Neuronal stem cell (in vitro differentiated cells): ENCODE measurements at regions not wholly inside any gene's neighbourhood (a gene's known extent, or its start where the extent isn't known, plus 50 kb on each side); places are given as distances from the start of the nearest gene placed in this dataset.

Experiments
- DNase-seq: peaks from one replicate; pipeline ENCODE4 v3.0.0-alpha.2; 2013; ENCODE audit warnings: low spot score
- H2AFZ ChIP-seq: one replicate; pipeline ENCODE4 v1.6.1; 2013; ENCODE audit warnings: mild to moderate bottlenecking, low read length, inconsistent platforms
- H2AK5ac ChIP-seq: 2 replicates; pipeline ENCODE4 v1.6.1; 2013; ENCODE audit warnings: low read depth, mild to moderate bottlenecking, inconsistent platforms, low read length, moderate library complexity, mixed read lengths
- H2BK120ac ChIP-seq: 2 replicates; pipeline ENCODE4 v1.6.1; 2013; ENCODE audit warnings: low read depth, mild to moderate bottlenecking, inconsistent platforms, low read length, moderate library complexity, mixed read lengths
- H2BK12ac ChIP-seq: one replicate; pipeline ENCODE4 v1.6.1; 2013; ENCODE audit warnings: low read length, inconsistent platforms
- H2BK15ac ChIP-seq: 2 replicates; pipeline ENCODE4 v1.6.1; 2013; ENCODE audit warnings: mild to moderate bottlenecking, low read length, inconsistent platforms, mixed read lengths
- H2BK5ac ChIP-seq: one replicate; pipeline ENCODE4 v1.6.1; 2013; ENCODE audit warnings: inconsistent platforms, mild to moderate bottlenecking, low read length, moderate library complexity
- H3K14ac ChIP-seq: one replicate; pipeline ENCODE4 v1.6.1; 2013; ENCODE audit warnings: low read length, inconsistent platforms
- H3K18ac ChIP-seq: 2 replicates; pipeline ENCODE4 v1.6.1; 2013; ENCODE audit warnings: low read length, inconsistent platforms
- H3K23ac ChIP-seq: 2 replicates; pipeline ENCODE4 v1.6.1; 2013; ENCODE audit warnings: low read depth, mild to moderate bottlenecking, mixed read lengths, low read length, inconsistent platforms; ENCODE audit not compliant: poor library complexity
- H3K27ac ChIP-seq: replicated peaks from 3 replicates; pipeline ENCODE4 v1.5.1; 2013; ENCODE audit warnings: low read length, inconsistent platforms
- H3K27me3 ChIP-seq, 3 experiments: 2 replicates each; pipeline ENCODE4 v1.6.1; 2013; ENCODE audit warnings: low read length in 3 of 3, mild to moderate bottlenecking in 2 of 3, inconsistent platforms in 1 of 3, low read depth in 1 of 3, mixed read lengths in 1 of 3, moderate library complexity in 1 of 3; ENCODE audit not compliant: control insufficient read depth in 3 of 3, insufficient read depth in 3 of 3
- H3K36me3 ChIP-seq, 2 donors: replicated peaks in 1 of 2; 2 replicates each; pipeline ENCODE4 v1.6.1; 2013; ENCODE audit warnings: low read length in 2 of 2; ENCODE audit not compliant: control insufficient read depth in 2 of 2, insufficient read depth in 2 of 2
- H3K4ac ChIP-seq: 2 replicates; pipeline ENCODE4 v1.6.1; 2013; ENCODE audit warnings: inconsistent platforms, mild to moderate bottlenecking, low read length, moderate library complexity
- H3K4me1 ChIP-seq, 2 donors: 1 replicate in 1 of 2; 2 replicates in 1 of 2; pipeline ENCODE4 v1.6.1; 2013; ENCODE audit warnings: low read length in 2 of 2, low read depth in 1 of 2; ENCODE audit not compliant: control insufficient read depth in 2 of 2, insufficient read depth in 1 of 2
- H3K4me2 ChIP-seq: one replicate; pipeline ENCODE4 v1.6.1; 2013; ENCODE audit warnings: mild to moderate bottlenecking, low read length, inconsistent platforms; ENCODE audit not compliant: insufficient read depth, poor library complexity, severe bottlenecking
- H3K4me3 ChIP-seq, 2 donors: 2 replicates each; pipeline ENCODE4 v1.5.1; 2013; ENCODE audit warnings: low read length in 2 of 2, mild to moderate bottlenecking in 2 of 2, inconsistent platforms in 1 of 2, moderate library complexity in 1 of 2
- H3K79me1 ChIP-seq: one replicate; pipeline ENCODE4 v1.6.1; 2013; ENCODE audit warnings: low read depth, mild to moderate bottlenecking, inconsistent platforms, low read length, moderate library complexity
- H3K9ac ChIP-seq: one replicate; pipeline ENCODE4 v1.6.1; 2013; ENCODE audit warnings: mild to moderate bottlenecking, low read depth, low read length, inconsistent platforms; ENCODE audit not compliant: poor library complexity
- H3K9me3 ChIP-seq, 2 donors: replicated peaks in 1 of 2; 2 replicates each; pipeline versions ENCODE3 to v1.6.1; 2013; ENCODE audit warnings: low read length in 2 of 2, mild to moderate bottlenecking in 2 of 2, inconsistent platforms in 1 of 2, low read depth in 1 of 2, mixed read lengths in 1 of 2, moderate library complexity in 1 of 2; ENCODE audit not compliant: control insufficient read depth in 2 of 2, insufficient read depth in 1 of 2
- H4K8ac ChIP-seq: one replicate; pipeline ENCODE4 v1.6.1; 2013; ENCODE audit warnings: low read depth, mild to moderate bottlenecking, inconsistent platforms, low read length, moderate library complexity
- H4K91ac ChIP-seq: one replicate; pipeline ENCODE4 v1.6.1; 2013; ENCODE audit warnings: low read length, low read depth, mild to moderate bottlenecking, inconsistent platforms; ENCODE audit not compliant: poor library complexity
- WGBS, 2 donors: extraction: QIAGEN DNeasy Blood & Tissue Kit; methylation state at CpG; one replicate each; pipeline ENCODE4 v1.1.7; 2013; ENCODE audit warnings: missing lambda C conversion rate in 2 of 2, mixed read lengths in 1 of 2; ENCODE audit not compliant: insufficient read length in 2 of 2, insufficient replicate concordance in 1 of 2; ENCODE audit errors: extremely low coverage in 2 of 2; 5-methylcytosine and 5-hydroxymethylcytosine counted together

DNA sequence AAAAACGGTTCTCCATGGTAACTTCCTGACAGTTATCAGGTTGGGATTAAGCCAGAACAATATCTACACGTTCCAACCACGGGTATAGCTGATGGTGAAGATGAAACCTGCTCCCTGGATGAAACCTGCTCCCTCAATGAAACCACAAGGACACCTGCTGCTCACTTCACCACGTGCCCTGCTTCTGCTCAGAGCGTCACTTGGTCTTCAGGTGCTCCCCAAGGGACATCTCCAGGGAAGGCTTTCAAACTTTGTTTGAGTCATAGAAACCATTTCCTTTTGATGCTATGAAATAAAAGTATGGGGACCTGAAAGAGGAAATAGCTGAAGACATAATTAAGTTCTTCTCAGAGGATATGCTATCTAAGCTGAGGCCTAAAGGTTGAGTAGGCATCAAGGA is 242.4 kb downstream of the MED10 start:
- Histone ChIP-seq H2BK15ac (no peak overlapping the region), H3K9ac (no peak overlapping the region), H2BK12ac (no peak overlapping the region), H2BK120ac (no peak overlapping the region), H2BK5ac (no peak overlapping the region), H3K14ac (no peak overlapping the region), H4K91ac (no peak overlapping the region), H3K36me3 (no peaks in the 10 kb centered on the region), H2AFZ (no peak overlapping the region), H3K4me2 (no peak overlapping the region), H3K4ac (no peak overlapping the region), H3K27ac (no peak overlapping the region), H3K23ac (no peak overlapping the region), H4K8ac (no peak overlapping the region), H3K4me1 (no peaks in the 10 kb centered on the region), H3K4me3 (no peak overlapping the region), H3K9me3 (no peaks in the 10 kb centered on the region), H3K79me1 (no peaks in the 10 kb centered on the region), H3K18ac (peak overlapping the region; percentile 74), H2AK5ac (no peak overlapping the region), H3K27me3 (no peaks in the 10 kb centered on the region)
- no CpG with 5 or more reads among the region's 5 CpGs for WGBS, 2 donors
- no peak for DNase-seq

GRCh38 chr5:6134281-6134680 is 244.1 kb downstream of the MED10 start:
- Histone ChIP-seq H3K14ac (no peak overlapping the region), H3K4me2 (no peak overlapping the region), H3K36me3 (no peaks in the 10 kb centered on the region), H3K27me3 (no peaks in the 10 kb centered on the region), H2BK15ac (no peak overlapping the region), H3K18ac (peak overlapping the region; percentile 74), H2BK120ac (no peak overlapping the region), H3K4ac (no peak overlapping the region), H3K23ac (peak overlapping the region; percentile 69), H3K9me3 (no peaks in the 10 kb centered on the region), H3K79me1 (no peaks in the 10 kb centered on the region), H2AK5ac (no peak overlapping the region), H2BK5ac (peak overlapping the region; percentile 5), H4K91ac (no peak overlapping the region), H2BK12ac (no peak overlapping the region), H4K8ac (no peak overlapping the region), H3K9ac (no peak overlapping the region), H3K4me3 (no peak overlapping the region), H3K4me1 (no peaks in the 10 kb centered on the region), H3K27ac (no peak overlapping the region), H2AFZ (no peak overlapping the region)
- no peak for DNase-seq
- no CpG with 5 or more reads among the region's 12 CpGs for WGBS, 2 donors

- Histone ChIP-seq H2BK12ac (no peak overlapping the region), H3K9me3 (peaks cover 0 to 3% of the 10 kb centered on the region in 2 donors), H4K91ac (no peak overlapping the region), H3K4me2 (no peak overlapping the region), H3K79me1 (no peaks in the 10 kb centered on the region), H3K27ac (no peak overlapping the region), H3K27me3 (no peaks in the 10 kb centered on the region), H2BK120ac (no peak overlapping the region), H2BK5ac (no peak overlapping the region), H4K8ac (no peak overlapping the region), H2AK5ac (no peak overlapping the region), H3K9ac (no peak overlapping the region), H2BK15ac (no peak overlapping the region), H3K4me3 (no peak overlapping the region), H3K18ac (peak overlapping the region; percentile 6), H2AFZ (no peak overlapping the region), H3K4ac (no peak overlapping the region), H3K14ac (no peak overlapping the region), H3K4me1 (no peaks in the 10 kb centered on the region), H3K23ac (no peak overlapping the region), H3K36me3 (no peaks in the 10 kb centered on the region)
- no CpG with 5 or more reads among the region's 2 CpGs for WGBS, 2 donors
- DNase-seq: no peak
Observed at GRCh38 chr5:6125781-6126180, 252.6 kb downstream of the MED10 start.

DNA sequence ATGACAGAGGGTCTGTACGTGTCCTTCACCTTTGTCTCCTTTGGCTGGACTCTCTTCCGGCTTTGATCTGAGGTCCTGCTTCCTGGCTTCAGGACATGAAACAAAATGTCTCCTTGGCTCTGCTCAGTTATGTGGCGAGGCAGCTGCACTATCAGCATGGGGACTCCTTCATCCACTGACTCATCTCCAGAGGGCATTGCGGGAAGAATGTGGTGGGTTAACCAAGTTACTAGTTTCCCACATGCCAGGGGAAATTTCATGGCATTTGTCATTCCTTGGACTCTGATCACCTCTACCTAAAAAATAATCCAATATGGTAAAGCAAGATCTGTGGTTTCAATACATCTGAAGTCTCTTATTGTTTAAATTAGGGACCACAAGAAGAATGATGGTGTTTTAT is 259.7 kb downstream of the MED10 start:
- H3K14ac ChIP-seq: no peak overlapping the region
- H3K27me3 ChIP-seq: no peaks in the 10 kb centered on the region
- no peak overlapping the region for H3K9ac ChIP-seq
- H4K91ac ChIP-seq: no peak overlapping the region
- H3K4me2 ChIP-seq: no peak overlapping the region
- no peak overlapping the region for H3K18ac ChIP-seq
- H2AFZ ChIP-seq: no peak overlapping the region
- H3K23ac ChIP-seq: no peak overlapping the region
- H2BK5ac ChIP-seq: no peak overlapping the region
- no peak overlapping the region for H2BK12ac ChIP-seq
- H2AK5ac ChIP-seq: no peak overlapping the region
- no peak overlapping the region for H2BK15ac ChIP-seq
- H3K4ac ChIP-seq: no peak overlapping the region
- no peak overlapping the region for H4K8ac ChIP-seq
- H3K4me3 ChIP-seq: no peak overlapping the region
- H2BK120ac ChIP-seq: no peak overlapping the region
- no peak for DNase-seq
- no peaks in the 10 kb centered on the region for H3K9me3 ChIP-seq
- no peak overlapping the region for H3K27ac ChIP-seq
- H3K79me1 ChIP-seq: no peaks in the 10 kb centered on the region
- no CpG with 5 or more reads among the region's 4 CpGs for WGBS, 2 donors
- H3K4me1 ChIP-seq: no peaks in the 10 kb centered on the region
- H3K36me3 ChIP-seq: no peaks in the 10 kb centered on the region
